ENCODE measurements at regions not wholly inside any gene's neighbourhood (a gene's known extent, or its start where the extent isn't known, plus 50 kb on each side); places are given as distances from the start of the nearest gene placed in this dataset.

- Mint-ChIP-seq H3K4me3 (no peak overlapping the region), H3K4me1 (no peaks in the 10 kb centered on the region), H3K9me3 (peaks cover 14% of the 10 kb centered on the region), H3K27ac (no peak overlapping the region), H3K36me3 (ENCODE audit: low read depth) (no peaks in the 10 kb centered on the region), H3K27me3 (ENCODE audit: insufficient read depth) (peaks cover 4% of the 10 kb centered on the region)
- H3K36me3 ChIP-seq (ENCODE audit: control insufficient read depth, insufficient read depth, low read length) = no peaks in the 10 kb centered on the region
- H3K4me1 ChIP-seq (ENCODE audit: control insufficient read depth, insufficient read depth, low read length) = no peaks in the 10 kb centered on the region
- no peaks in the 10 kb centered on the region for H3K27me3 ChIP-seq (ENCODE audit: control insufficient read depth, insufficient read depth, low read length, poor library complexity, severe bottlenecking)
- no peak overlapping the region for H3K27ac ChIP-seq (ENCODE audit: low read depth, low read length)
- WGBS, 2 experiments (ENCODE audit: insufficient coverage in 1 of 2, insufficient read length in 1 of 2) = 94 to 100% methylated on average over 4 to 5 of the region's 5 CpGs
- H3K9ac ChIP-seq (ENCODE audit: extremely low read depth, low read length, poor library complexity, severe bottlenecking) = no peak overlapping the region
- no peak overlapping the region for H3K4me3 ChIP-seq (ENCODE audit: low read length)
- no peak for TF ChIP-seq CTCF (conservative IDR thresholded peaks at IDR 0.05)
- DNase-seq = no peak
- H3K9me3 ChIP-seq (ENCODE audit: control insufficient read depth, low read length) = peaks cover 14% of the 10 kb centered on the region
These were observed 324.0 kb upstream of the SLCO3A1 start for GRCh38 chr15:91529534-91529933.

- Mint-ChIP-seq H3K36me3 (ENCODE audit: low read depth) (no peaks in the 10 kb centered on the region), H3K27ac (no peak overlapping the region), H3K4me3 (no peak overlapping the region), H3K9me3 (peaks cover 11% of the 10 kb centered on the region), H3K27me3 (ENCODE audit: insufficient read depth) (peaks cover 4% of the 10 kb centered on the region), H3K4me1 (no peaks in the 10 kb centered on the region)
- no peak for TF ChIP-seq CTCF (conservative IDR thresholded peaks at IDR 0.05)
- H3K27ac ChIP-seq (ENCODE audit: low read depth, low read length) = no peak overlapping the region
- H3K9me3 ChIP-seq (ENCODE audit: control insufficient read depth, low read length) = peaks cover 9% of the 10 kb centered on the region
- no peak overlapping the region for H3K4me3 ChIP-seq (ENCODE audit: low read length)
- WGBS, 2 experiments (ENCODE audit: insufficient coverage in 1 of 2, insufficient read length in 1 of 2) = 88 to 94% methylated on average over 5 to 6 of the region's 6 CpGs
- H3K9ac ChIP-seq (ENCODE audit: extremely low read depth, low read length, poor library complexity, severe bottlenecking) = no peak overlapping the region
- DNase-seq = no peak
- H3K27me3 ChIP-seq (ENCODE audit: control insufficient read depth, insufficient read depth, low read length, poor library complexity, severe bottlenecking) = no peaks in the 10 kb centered on the region
- H3K4me1 ChIP-seq (ENCODE audit: control insufficient read depth, insufficient read depth, low read length) = no peaks in the 10 kb centered on the region
- no peaks in the 10 kb centered on the region for H3K36me3 ChIP-seq (ENCODE audit: control insufficient read depth, insufficient read depth, low read length)
These were observed 323.2 kb upstream of the SLCO3A1 start for GRCh38 chr15:91530279-91530678.

- H3K9me3 Mint-ChIP-seq = peaks cover 3% of the 10 kb centered on the region
- Histone ChIP-seq H3K9ac (ENCODE audit: extremely low read depth, low read length, poor library complexity, severe bottlenecking) (no peak overlapping the region), H3K27ac (ENCODE audit: low read depth, low read length) (no peak overlapping the region), H3K9me3 (ENCODE audit: control insufficient read depth, low read length) (peaks cover 2% of the 10 kb centered on the region), H3K4me3 (ENCODE audit: low read length) (no peak overlapping the region), H3K27me3 (ENCODE audit: control insufficient read depth, insufficient read depth, low read length, poor library complexity, severe bottlenecking) (no peaks in the 10 kb centered on the region), H3K4me1 (ENCODE audit: control insufficient read depth, insufficient read depth, low read length) (no peaks in the 10 kb centered on the region), H3K36me3 (ENCODE audit: control insufficient read depth, insufficient read depth, low read length) (no peaks in the 10 kb centered on the region)
- no peak overlapping the region for H3K27ac Mint-ChIP-seq
- no peaks in the 10 kb centered on the region for H3K27me3 Mint-ChIP-seq (ENCODE audit: insufficient read depth)
- DNase-seq = no peak
- no peaks in the 10 kb centered on the region for H3K36me3 Mint-ChIP-seq (ENCODE audit: low read depth)
- no peaks in the 10 kb centered on the region for H3K4me1 Mint-ChIP-seq
- H3K4me3 Mint-ChIP-seq = no peak overlapping the region
- 93 to 96% methylated on average over 9 of the region's 9 CpGs for WGBS, 2 experiments (ENCODE audit: insufficient coverage in 1 of 2, insufficient read length in 1 of 2)
- TF ChIP-seq CTCF (conservative IDR thresholded peaks at IDR 0.05) = no peak
These were observed 322.4 kb upstream of the SLCO3A1 start for GRCh38 chr15:91530956-91531582.
